Nucleus accumbens (tissue), 56 donors: ENCODE measurements at regions not wholly inside any gene's neighbourhood (a gene's known extent, or its start where the extent isn't known, plus 50 kb on each side); places are given as distances from the start of the nearest gene placed in this dataset.

Experiments
- DNase-seq, 56 donors: peaks; one replicate each; lab custom pipeline; 2025; lab: John Stamatoyannopoulos, UW

- DNase-seq: no peak
Observed at GRCh38 chr7:114026486-114027089, 107.8 kb upstream of the PPP1R3A start.

- DNase-seq: no peak
Observed at GRCh38 chr7:114021135-114021534, 102.3 kb upstream of the PPP1R3A start.

- no peak for DNase-seq
Observed at GRCh38 chr7:114008696-114009095, 89.9 kb upstream of the PPP1R3A start.

GRCh38 chr7:114007386-114007785, 88.6 kb upstream of the PPP1R3A start:
- DNase-seq: no peak

DNA sequence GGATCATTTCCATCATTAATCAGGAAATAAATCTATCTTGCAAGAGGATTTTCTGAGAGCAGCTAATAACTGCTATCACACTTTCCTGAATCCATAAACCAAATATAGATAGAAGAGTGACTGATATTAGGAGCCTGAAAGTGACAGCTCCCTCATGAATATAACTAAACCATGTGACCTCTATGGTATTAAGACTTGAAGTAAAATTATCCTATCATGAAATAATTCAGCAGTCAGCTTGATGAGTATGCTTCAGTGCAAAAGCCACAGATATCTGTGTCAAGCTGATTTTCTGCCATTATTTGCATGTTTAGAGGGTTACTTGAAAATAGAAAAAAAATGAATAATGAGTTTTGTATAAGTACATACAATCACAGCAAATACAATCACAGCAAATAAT, 80.1 kb upstream of the PPP1R3A start:
- DNase-seq: no peak

DNA sequence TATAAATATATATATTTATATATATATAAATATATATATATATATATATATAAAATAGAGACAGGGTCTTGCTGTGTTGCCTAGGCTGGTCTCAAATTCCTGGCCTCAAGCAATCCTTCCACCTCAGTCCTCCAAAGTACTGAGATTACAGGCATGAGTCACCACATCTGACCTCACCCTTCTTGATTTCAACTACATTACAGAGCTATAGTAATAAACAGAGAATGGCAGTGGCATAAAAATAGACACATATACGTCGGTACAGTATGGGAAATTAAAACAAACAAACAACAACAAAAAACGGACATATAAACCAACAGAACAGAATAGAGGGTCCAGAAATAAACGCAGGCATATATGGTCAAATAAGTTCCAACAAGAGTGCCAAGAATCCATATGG, 77.6 kb upstream of the PPP1R3A start:
- no peak for DNase-seq

GRCh38 chr7:113986216-113986615, 67.4 kb upstream of the PPP1R3A start:
- no peak for DNase-seq

GRCh38 chr7:113976508-113976907, 57.7 kb upstream of the PPP1R3A start:
- no peak for DNase-seq

DNA sequence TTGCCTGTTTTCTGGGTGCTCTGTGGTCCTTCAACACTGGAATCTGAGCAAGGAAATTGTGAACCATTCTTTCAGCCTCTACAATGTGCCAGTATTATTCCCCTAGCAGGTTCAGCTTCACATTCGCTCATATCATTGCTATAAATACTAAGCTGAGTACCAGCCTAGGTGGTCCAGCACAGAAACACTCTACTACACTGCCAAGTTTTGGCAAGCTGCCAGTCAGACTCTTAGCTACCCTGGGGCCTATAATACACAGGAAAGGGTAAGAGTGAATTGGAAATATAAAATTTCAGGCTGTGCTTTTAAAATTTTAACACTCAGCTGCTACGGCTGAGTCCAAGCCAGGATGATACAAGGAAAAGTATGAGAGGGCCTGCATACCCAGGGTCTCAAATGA, 49.9 kb upstream of the PPP1R3A start:
- DNase-seq: no peak
